IMR-90 (cell line): ENCODE measurements at regions not wholly inside any gene's neighbourhood (a gene's known extent, or its start where the extent isn't known, plus 50 kb on each side); places are given as distances from the start of the nearest gene placed in this dataset.

ENCODE experiments used
- BHLHE40 ChIP-seq: fragments of 150-350 bp; IDR thresholded peaks from 2 replicates; pipeline ENCODE4 v1.6.1; 2016; ENCODE audit warnings: mild to moderate bottlenecking, low read depth, low read length
- CTCF ChIP-seq: conservative IDR thresholded peaks from 2 replicates; pipeline ENCODE4 v1.5.1; 2012; ENCODE audit warnings: mild to moderate bottlenecking, low read depth, low read length, improper control_type of control experiment
- MAFK ChIP-seq: IDR thresholded peaks from 2 replicates; pipeline ENCODE4 v1.6.1; 2012; ENCODE audit warnings: low read depth, low read length, improper control_type of control experiment
- MAZ ChIP-seq: IDR thresholded peaks from 2 replicates; pipeline ENCODE4 v1.6.1; 2012; ENCODE audit warnings: low read depth, mild to moderate bottlenecking, low read length, improper control_type of control experiment, moderate library complexity, borderline replicate concordance
- MXI1 ChIP-seq: IDR thresholded peaks from 2 replicates; pipeline ENCODE4 v1.6.1; 2012; ENCODE audit warnings: low read depth, mild to moderate bottlenecking, low read length, moderate library complexity, borderline replicate concordance
- POLR2A ChIP-seq: IDR thresholded peaks from 2 replicates; pipeline ENCODE4 v1.6.1; 2012; ENCODE audit warnings: mild to moderate bottlenecking, low read depth, low read length
- RAD21 ChIP-seq: IDR thresholded peaks from 2 replicates; pipeline ENCODE4 v1.6.1; 2012; ENCODE audit warnings: low read length, improper control_type of control experiment
- RCOR1 ChIP-seq: IDR thresholded peaks from 2 replicates; pipeline ENCODE4 v1.6.1; 2012; ENCODE audit warnings: mild to moderate bottlenecking, low read length, improper control_type of control experiment; ENCODE audit not compliant: insufficient replicate concordance
- SMC3 ChIP-seq: fragments of 150-350 bp; IDR thresholded peaks from 2 replicates; pipeline ENCODE4 v1.6.1; 2016; ENCODE audit warnings: low read depth, mild to moderate bottlenecking, antibody characterized with exemption, low read length, moderate library complexity
- USF2 ChIP-seq: fragments of 150-350 bp; IDR thresholded peaks from 2 replicates; pipeline ENCODE4 v1.6.1; 2017; ENCODE audit warnings: mild to moderate bottlenecking, antibody characterized with exemption, low read length, low read depth

DNA sequence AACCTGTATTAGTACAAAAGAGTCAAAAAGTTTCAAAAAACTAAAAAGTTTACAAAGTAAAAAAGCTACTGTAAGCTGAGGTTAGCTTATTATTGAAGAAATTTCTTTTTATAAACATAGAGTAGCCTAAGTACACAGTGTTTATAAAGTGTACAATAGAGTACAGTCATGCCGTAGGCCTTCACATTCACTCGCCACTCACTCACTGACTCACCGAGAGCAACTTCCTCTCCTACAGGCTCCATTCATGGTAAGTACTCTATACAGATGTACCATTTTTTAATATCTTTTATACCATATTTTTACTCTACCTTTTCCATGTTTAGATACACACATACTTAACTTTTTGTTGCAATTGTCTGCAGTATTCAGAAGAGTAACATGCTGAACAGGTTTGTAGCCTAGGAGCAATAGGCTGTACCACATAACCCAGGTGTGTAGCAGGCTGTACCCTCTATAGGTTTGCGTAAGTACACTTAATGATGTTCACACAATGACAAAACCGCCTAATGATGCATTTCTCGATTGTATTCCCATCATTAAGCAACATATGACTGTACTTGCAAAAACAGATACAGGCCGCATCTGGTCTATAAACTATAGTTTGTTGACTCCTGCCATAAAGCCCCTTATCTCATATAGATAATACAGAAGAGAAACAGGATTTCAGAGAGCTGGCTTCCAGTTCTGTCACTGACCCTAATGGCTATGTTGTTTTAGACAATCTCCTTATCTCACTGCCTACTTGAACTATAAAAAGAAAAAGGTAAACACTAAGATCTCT, 438.8 kb downstream of the HTR7 start:
- TF ChIP-seq RCOR1 (no peak), POLR2A (no peak), CTCF (no peak), SMC3 (no peak), MAZ (no peak), MXI1 (no peak), MAFK (no peak), RAD21 (no peak), USF2 (no peak), BHLHE40 (peak; percentile 65; the same call in 1 of the 2 replicates)
